ENCODE measurements at regions not wholly inside any gene's neighbourhood (a gene's known extent, or its start where the extent isn't known, plus 50 kb on each side); places are given as distances from the start of the nearest gene placed in this dataset.
"Not testable (repeated sequence)": the region's sequence is repeated elsewhere in the genome, so short reads cannot be mapped to it uniquely, and the experiment has no call there.

GRCh38 chr7:86012971-86013370 lies 630.7 kb upstream of the GRM3 start:
- no peak for DNase-seq (ENCODE audit: low spot score)

DNA sequence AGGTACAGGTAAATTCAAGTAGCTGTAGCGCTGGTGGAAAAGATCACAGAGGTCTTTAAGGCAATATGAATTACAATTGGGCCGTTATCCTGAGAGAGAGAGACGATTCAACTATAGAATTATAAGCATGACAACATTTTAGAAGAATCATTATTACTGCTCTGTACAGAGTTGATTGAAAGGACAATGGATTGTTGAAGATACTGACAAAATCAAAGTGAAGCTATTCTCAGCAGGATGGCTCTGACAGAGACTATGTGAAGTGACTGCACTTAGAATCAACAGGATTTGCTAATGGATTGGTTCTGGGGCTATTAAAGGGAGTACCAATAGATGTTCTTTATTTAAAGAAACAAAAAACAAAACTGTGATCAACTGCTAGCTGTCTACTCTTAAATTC lies 634.8 kb upstream of the GRM3 start:
- DNase-seq (ENCODE audit: low spot score) = no peak

DNA sequence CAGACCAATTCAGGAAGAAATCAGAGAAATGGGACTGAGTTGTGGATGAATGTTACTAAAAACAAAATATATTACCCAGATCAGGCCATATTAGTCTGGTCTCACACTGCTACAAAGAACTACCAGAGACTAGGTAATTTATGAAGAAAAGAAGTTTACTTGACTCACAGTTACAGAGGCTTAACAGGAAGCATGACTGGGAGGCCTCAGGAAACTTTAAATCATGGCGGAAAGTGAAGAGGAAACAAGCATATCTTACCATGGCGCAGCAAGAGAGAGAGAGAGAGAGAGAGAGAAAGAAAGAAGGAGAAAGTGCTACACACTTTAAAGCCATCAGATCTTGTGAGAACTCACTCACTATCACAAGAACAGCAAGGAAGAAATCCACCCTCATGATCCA lies 636.8 kb upstream of the GRM3 start:
- DNase-seq (ENCODE audit: low spot score) = no peak

DNA sequence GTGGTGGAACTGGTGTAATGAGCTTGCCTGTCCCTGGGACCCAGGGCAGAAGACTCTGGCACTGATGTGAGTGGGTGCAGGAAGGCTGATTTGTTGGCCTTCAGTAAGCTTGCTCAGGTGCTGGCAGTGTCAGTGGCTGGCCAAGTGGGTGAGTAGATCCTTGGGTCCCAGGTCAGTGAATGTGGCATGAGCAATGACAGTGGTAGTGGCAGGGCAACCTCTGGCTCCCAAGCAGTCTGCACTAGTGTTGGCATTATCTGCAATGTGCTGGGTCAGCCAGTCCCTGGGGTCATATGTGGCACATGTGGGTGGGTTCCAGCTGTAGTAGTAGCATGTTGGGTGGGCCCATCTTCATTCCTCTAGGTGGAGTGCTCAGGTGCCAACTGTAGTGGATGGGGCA lies 640.9 kb upstream of the GRM3 start:
- DNase-seq (ENCODE audit: low spot score) = no peak

GRCh38 chr7:85997515-85997914 lies 646.2 kb upstream of the GRM3 start:
- DNase-seq (ENCODE audit: low spot score) = no peak

GRCh38 chr7:85995101-85995500 lies 648.6 kb upstream of the GRM3 start:
- DNase-seq (ENCODE audit: low spot score) = no peak

- no peak for DNase-seq (ENCODE audit: low spot score)
Measured at GRCh38 chr7:85980740-85981139, 663.0 kb upstream of the GRM3 start.

DNA sequence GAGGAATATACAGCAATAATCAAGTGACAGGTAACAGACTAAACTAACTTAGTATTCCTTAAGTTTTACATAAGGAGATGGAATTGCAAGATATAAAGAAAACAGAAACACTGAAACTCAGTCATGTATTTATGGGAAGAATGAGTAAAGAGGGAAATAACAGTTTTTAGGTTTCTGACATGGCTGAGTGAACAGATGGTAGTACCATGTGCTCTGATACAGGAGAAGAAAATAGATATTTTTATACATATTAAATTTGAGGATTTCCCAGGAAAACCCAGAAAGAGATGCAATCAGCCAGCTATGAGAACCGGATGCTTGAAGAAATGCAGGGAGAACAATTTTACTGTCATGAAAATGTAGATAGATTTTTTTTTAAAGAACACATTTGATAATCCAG lies 669.5 kb upstream of the GRM3 start:
- DNase-seq (ENCODE audit: low spot score) = no peak

GRCh38 chr7:85972504-85973141 lies 671.1 kb upstream of the GRM3 start:
- no peak for DNase-seq (ENCODE audit: low spot score)

GRCh38 chr7:85954961-85955360 lies 688.7 kb upstream of the GRM3 start:
- no peak for DNase-seq (ENCODE audit: low spot score)

DNA sequence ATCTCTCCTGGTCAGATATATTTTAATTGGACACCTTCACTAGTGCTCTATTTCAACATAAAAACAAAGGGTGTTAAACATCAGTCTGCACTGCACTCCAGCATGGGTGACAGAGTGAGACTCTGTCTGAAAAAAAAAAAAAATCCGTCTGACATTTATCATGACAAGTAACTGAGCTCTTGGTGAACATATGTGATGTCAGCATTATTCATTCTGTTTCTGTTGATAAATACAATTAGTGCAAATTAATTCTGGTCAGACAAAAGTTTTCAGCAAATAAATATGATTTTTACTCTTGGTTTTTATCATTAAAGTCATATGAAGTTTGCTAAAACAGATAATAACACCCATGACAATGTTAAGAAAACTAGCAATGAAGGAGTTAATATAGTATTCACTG lies 692.8 kb upstream of the GRM3 start:
- DNase-seq (ENCODE audit: low spot score) = no peak

DNA sequence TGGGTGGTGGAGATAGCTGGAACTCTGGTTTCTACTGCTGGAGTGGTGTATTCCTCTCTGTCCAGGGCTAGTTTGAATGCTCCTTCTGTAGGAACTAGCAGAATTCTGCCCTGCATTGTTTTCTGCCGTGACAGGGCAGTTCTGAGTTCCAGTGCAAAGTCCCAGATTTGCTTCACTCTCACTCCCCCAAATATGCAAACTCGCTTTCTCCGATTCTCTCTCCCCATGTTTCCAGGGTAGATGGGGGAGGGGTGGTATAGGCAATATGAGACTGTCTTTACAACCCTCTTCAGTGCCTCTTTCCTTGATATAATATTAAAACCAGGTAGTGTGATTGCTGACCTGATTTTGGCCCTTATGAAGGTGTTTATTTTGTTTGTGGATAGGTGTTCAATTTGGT lies 693.3 kb upstream of the GRM3 start:
- no peak for DNase-seq (ENCODE audit: low spot score)

DNA sequence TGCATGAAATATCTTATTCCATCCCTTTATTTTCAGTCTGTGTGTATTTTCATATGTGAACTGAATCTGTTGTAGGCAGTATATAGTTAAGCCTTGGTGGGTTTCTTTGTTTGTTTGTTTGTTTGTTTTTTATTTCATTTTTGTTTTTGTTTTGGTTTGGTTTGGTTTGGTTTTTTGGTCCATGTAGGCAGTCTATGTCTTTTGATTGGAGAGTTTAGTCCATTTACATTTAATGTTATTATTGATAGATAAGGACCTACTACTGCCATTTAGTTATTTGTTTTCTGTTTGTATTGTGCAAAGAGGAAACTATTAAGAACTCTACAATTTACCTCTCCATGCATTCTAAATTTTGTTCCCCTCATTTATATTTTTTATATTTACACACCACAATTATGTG lies 695.9 kb upstream of the GRM3 start:
- DNase-seq (ENCODE audit: low spot score) = no peak

DNA sequence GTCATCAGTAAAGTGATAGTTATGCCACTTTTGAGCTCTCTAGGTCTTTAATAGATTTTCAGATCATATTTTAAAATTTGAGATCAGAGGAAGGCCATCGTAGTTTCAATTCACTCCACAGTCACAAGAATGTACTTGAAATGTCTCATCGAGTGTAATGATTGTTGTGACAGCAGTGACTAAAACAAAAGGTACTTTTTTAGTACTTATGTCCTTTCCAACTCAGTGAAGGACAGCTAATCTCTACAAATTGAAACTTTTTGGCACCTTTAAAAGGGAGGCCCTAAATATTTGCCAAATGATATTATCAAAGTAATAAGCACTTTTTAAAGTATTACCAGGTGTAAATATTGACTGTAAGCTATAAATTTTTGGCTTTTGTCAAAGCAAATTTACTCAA lies 702.9 kb upstream of the GRM3 start:
- no peak for DNase-seq (ENCODE audit: low spot score)

DNA sequence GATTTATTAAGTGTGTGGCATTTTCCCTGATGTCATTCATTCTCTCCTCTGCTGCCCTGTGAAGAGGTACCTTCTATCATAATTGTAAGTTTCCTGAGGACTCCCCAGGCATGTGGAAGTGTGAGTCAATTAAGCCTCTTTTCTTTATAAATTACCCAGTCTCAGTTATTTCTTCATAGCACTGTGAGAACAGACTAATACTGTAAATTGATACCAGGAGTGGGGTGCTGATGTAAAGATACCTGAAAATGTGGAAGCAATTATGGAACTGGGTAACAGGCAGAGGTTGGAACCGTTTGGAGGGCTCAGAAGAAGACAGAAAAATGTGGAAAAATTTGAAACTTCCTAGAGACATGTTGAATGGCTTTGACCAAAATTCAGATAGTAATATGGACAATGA lies 711.8 kb upstream of the GRM3 start:
- no peak for DNase-seq (ENCODE audit: low spot score)

DNA sequence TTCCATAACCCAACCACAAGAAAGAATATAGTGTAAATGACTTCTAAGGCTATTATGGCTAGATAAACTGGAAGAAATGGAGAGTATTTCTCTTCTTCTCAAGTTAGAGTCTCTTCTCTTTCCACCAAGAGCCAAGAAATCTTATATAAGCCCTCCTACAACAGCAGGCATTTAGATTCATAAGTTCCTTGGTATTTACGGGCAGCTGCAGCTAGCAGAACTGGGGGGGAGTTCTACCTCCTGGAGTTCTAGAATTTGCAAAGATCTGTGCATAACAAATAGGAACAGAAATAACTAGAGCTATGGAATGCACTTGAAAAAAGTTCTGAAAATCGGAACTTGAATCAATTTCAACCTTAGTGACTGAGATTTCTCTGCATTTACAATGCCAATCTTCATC lies 715.2 kb upstream of the GRM3 start:
- DNase-seq (ENCODE audit: low spot score) = no peak

DNA sequence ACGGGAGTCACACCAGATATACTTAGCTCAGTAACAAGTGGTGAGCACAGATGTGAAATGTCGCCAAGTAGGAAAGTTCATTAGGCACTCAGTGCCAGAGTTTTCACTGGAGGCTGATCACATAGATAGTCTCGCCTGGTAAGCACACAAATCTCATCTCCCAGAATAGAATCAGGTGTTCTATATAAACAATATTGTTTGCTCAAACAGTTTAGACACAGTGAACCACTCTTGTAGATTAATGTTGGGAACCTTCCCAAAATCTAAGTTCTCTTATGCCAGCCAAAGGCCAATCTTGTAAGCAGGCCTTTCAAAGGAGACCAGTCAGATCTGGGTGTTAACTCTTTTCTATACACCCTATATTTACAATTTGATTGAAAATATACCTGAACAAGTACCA lies 716.5 kb upstream of the GRM3 start:
- DNase-seq (ENCODE audit: low spot score) = no peak

DNA sequence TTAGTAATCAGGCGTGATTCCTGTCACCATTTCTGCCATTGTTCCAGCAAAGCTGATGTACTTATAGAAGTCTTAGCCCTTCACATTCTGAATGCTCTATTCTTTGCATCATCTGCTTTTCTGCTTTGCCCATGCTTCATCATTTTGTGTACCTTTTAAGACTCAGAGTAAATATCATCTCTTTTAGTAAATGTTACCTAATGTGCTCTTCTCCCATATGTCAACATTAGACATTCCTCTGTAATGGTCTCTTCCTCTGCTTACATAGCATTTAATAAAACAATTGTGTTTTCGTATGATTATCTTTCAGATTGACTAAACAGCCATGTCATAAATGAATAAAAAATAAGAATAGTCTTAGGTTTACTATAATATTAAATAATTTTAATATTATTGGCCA lies 719.6 kb upstream of the GRM3 start:
- DNase-seq (ENCODE audit: low spot score) = no peak

DNA sequence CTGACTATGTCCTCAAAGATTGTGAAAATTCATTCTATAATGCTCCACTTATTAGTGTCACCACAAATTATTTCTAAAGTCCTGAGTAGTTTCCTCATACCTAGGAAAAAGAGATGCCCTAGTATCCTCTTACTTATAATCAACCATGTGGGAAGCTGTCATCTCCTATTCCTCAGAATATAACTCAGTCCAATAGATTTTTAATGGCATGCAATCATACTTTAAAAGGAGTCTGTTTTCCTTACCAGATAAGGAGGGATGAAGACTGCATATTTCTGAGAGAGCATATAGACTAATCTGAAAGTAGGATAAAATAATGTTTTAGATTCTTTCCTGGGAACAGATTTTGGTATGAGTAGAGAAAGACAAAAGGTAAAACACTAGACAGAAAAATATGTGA lies 727.7 kb upstream of the GRM3 start:
- DNase-seq (ENCODE audit: low spot score) = no peak

DNA sequence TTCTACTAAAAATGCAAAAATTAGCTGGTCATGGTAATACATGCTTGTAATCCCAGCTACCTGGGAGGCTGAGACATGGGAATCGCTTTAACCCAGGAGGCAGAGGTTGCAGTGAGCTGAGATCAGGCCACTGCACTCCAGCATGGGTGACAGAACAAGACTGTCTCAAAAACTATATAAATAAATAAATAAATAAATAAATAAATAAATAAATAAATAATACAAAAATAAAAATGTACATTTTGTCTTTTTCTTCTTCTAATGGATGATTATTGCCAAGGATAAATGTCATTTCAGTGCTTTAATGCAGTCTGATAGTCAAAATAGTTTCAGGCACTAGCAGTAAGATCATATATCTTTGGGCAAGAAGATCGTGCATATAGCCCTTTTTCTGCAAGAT lies 727.6 kb upstream of the SEMA3D start:
- DNase-seq (ENCODE audit: low spot score) = no peak

DNA sequence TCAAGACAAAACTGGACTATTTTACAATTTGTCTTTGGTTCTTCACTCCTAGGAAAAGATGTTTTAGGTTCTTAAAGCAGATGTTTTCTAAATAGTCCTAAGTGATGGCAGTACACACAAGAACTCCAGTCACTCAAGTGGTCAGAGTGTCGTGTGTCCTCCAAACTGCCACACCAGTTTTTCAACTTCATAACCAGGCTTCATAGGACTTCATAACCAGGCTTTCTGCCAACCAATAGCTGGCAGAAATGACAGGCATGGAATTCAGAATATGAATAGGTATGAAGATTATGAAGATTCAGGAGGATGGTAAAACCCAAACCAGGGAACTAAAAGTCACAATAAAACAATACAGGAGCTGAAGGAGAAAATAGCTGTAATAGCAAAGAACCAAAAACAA lies 721.2 kb upstream of the SEMA3D start:
- no peak for DNase-seq (ENCODE audit: low spot score)

- no peak for DNase-seq (ENCODE audit: low spot score)
Measured at GRCh38 chr7:85897967-85898366, 711.1 kb upstream of the SEMA3D start.

DNA sequence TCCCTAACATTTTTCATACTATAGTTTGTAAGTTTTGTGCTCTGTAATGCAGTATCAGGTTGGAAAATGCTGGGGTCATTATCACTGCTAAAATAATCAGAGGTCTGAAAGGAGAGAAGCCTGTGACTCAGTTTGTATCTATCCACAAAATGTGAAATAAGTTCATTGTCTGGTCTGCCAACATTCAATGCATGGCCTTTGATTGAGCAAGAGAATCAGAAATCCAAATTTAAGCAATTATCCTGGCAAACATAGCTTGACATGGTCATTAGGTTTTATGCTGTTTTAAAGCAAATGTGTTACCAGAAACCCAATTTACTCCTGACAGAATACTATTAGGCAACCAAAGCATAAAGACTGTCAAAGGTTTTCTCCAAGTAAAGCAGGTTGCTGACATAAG lies 709.7 kb upstream of the SEMA3D start:
- DNase-seq (ENCODE audit: low spot score) = no peak

DNA sequence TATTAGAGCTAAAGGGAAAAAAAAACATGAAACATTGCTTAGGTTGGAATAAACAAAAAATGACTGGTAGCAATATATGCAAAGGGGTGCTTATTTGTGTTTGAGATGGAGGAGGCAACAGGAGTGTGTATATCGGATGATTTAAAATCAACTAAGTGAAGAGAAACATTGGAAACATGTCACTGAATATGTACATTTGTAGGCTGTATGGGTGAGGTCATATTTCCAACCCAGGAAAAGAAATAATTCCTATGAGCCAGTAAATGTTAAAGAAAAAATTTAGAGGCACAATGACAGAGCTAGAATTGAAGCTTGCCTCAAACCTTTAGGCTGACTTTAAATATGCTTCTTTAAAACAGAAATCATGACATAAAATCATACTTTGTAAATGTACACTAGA lies 709.0 kb upstream of the SEMA3D start:
- DNase-seq (ENCODE audit: low spot score) = no peak

GRCh38 chr7:85891900-85892299 lies 705.0 kb upstream of the SEMA3D start:
- not testable (repeated sequence) for DNase-seq (ENCODE audit: low spot score)
